Renal pelvis (tissue), 1 donor: ENCODE measurements at regions not wholly inside any gene's neighbourhood (a gene's known extent, or its start where the extent isn't known, plus 50 kb on each side); places are given as distances from the start of the nearest gene placed in this dataset.
"Not testable (repeated sequence)": the region's sequence is repeated elsewhere in the genome, so short reads cannot be mapped to it uniquely, and the experiment has no call there.

ENCODE experiments used
- DNase-seq: peaks from one replicate; pipeline ENCODE4 v3.0.0-alpha.2; 2013

GRCh38 chr12:20126601-20127000 is 241.7 kb upstream of the PDE3A start:
- DNase-seq, result no peak

DNA sequence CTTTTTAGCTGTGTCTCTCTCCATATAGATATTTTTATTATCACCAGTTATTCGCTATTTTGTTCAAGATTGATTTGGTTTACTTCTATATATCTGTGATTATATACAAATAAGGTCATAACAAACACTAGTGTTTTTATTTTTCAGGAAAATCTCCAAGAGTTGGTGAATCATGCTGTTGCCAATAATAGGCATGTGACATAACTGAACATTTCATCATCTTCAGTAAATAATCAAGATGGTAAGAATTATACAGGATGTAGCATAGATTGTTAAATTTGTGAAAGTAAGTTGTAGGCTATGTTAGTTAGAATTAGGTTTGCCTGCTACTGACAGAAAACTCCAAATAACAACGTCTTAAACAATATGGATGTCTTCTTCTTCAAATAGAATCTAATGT is 240.9 kb upstream of the PDE3A start:
- DNase-seq, result no peak

DNA sequence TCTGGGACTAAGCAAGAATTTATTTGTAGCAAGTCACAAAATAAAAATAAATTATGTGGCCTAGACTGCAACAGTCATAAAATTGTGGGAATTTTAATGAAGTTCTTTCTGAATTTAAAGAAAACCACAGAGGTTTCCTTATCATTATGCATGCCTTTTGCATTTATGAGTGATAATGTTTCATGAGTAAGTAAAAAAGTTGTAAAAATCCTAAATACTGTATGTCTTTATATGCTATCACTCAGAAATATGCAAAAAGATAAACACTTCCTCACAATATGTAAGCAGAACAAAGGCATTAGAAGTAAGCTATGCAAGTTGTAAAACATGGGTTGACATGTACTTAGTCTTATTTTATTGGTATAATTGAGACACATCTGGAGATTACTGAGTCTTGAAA is 239.4 kb upstream of the PDE3A start:
- DNase-seq, result no peak

- DNase-seq, result no peak
Observed at GRCh38 chr12:20132818-20133217, 235.5 kb upstream of the PDE3A start.

GRCh38 chr12:20134652-20135051 is 233.7 kb upstream of the PDE3A start:
- no peak for DNase-seq

GRCh38 chr12:20140751-20141150 is 227.6 kb upstream of the PDE3A start:
- no peak for DNase-seq

GRCh38 chr12:20142316-20142715 is 226.0 kb upstream of the PDE3A start:
- DNase-seq, result no peak

- DNase-seq, result no peak
Observed at GRCh38 chr12:20142956-20143355, 225.4 kb upstream of the PDE3A start.

DNA sequence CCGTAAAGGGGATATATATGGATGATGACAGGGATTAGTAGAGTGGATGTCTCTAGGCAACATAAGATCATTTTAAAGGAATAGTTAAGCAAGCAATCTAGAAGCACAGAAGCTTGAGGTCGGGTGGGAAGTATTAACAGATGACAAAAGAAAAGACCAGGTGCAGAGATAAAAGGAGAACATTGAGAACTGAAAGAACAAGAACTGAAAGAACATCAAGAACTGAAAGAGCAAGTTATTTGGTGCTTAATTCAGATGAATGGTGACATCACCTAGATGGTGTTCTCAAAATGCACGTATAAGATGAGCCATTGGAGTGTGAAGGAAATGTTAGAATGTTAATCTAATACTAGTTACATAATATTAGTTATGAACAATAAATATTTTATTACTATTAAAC is 224.0 kb upstream of the PDE3A start:
- no peak for DNase-seq

- DNase-seq, result no peak
Observed at GRCh38 chr12:20148241-20148640, 220.1 kb upstream of the PDE3A start.

GRCh38 chr12:20150835-20151422 is 217.4 kb upstream of the PDE3A start:
- no peak for DNase-seq

- no peak for DNase-seq
Observed at GRCh38 chr12:20154052-20154451, 214.3 kb upstream of the PDE3A start.

- no peak for DNase-seq
Observed at GRCh38 chr12:20155374-20155773, 213.0 kb upstream of the PDE3A start.

GRCh38 chr12:20160899-20161298 is 207.4 kb upstream of the PDE3A start:
- not testable (repeated sequence) for DNase-seq

- DNase-seq, result no peak
Observed at GRCh38 chr12:20174528-20175175, 193.7 kb upstream of the PDE3A start.

GRCh38 chr12:20175704-20176388 is 192.5 kb upstream of the PDE3A start:
- DNase-seq, result no peak

DNA sequence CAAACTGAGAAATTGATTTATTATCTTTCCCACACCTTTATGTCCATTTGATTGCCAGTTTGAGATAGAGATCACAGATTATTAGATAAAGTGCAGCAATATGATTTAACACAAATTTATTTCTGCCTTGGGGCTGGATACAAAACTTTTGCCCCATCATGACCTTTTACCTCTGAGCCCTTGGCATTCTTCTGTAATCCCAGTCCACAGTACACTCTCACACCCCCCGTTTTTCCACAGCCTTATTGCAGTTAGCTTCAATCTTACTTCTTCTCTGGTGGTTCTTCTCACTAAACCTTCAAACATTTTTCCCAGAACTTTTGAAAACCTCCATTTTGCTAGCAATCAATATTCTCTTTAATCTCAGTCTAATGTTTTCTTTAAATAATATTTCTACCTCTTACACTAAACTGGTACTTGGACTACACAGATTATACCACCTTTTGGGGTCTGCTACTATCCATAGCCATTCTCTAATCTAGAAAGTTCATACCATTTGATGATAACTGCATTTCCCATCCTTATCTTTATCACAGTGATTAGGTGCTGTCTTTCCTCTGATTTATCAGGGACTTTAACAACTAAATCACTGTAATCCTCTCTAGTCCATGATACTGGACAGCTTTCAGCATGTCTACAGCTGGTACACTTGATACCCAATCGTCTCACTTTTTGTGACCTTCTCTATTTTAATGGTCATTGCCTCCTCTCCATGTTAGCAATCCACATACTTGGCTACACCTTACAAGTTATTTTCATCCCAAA is 186.7 kb upstream of the PDE3A start:
- DNase-seq, result no peak

GRCh38 chr12:20183563-20183962 is 184.8 kb upstream of the PDE3A start:
- DNase-seq, result no peak

- DNase-seq, result no peak
Observed at GRCh38 chr12:20184514-20184913, 183.8 kb upstream of the PDE3A start.

DNA sequence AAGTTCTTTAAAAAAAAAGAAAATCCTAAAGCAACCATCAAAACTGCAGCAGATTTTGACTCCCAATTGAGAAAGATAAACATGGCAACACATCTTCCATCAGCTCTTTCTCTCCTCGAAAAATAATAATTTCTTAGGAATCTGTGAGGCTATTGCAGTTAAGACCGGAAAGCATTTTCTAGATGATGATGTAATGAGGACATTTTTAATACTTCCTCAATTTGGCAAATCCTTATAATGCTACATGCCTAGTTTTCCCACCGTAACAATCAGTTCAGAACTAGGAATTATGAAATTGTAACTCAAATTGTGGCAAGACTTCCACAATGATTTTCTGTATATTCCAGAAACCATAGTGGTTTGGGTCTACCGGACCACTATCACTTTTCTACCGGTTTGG is 180.9 kb upstream of the PDE3A start:
- DNase-seq, result no peak

- no peak for DNase-seq
Observed at GRCh38 chr12:20188930-20189653, 179.2 kb upstream of the PDE3A start.

GRCh38 chr12:20189767-20190166 is 178.6 kb upstream of the PDE3A start:
- no peak for DNase-seq
